HepG2 (cell line): ENCODE measurements at regions not wholly inside any gene's neighbourhood (a gene's known extent, or its start where the extent isn't known, plus 50 kb on each side); places are given as distances from the start of the nearest gene placed in this dataset.

ENCODE experiments used
- ARNTL ChIP-seq: sonication (generic); formaldehyde crosslinking; IDR thresholded peaks from 2 replicates; pipeline ENCODE4 v1.4.0; 2020; ENCODE audit warnings: mild to moderate bottlenecking, missing genetic modification reagents
- ATF4 ChIP-seq, 2 experiments: fragments of 450-650 bp in 1 of 2; sonication (generic) in 1 of 2; formaldehyde crosslinking; IDR thresholded peaks; 2 replicates each; pipeline versions ENCODE4 v1.5.0 to v1.8.0; 2020 to 2022; ENCODE audit warnings: mild to moderate bottlenecking in 1 of 2, missing genetic modification reagents in 1 of 2
- CBX5 ChIP-seq: sonication (generic); formaldehyde crosslinking; IDR thresholded peaks from 2 replicates; pipeline ENCODE4 v1.4.0; 2020; ENCODE audit warnings: missing genetic modification reagents, borderline replicate concordance
- CCDC6 ChIP-seq: sonication (generic); formaldehyde crosslinking; IDR thresholded peaks from 2 replicates; pipeline ENCODE4 v1.8.1; 2022; ENCODE audit warnings: mild to moderate bottlenecking, missing genetic modification reagents, moderate library complexity
- CENPBD1 ChIP-seq: sonication (generic); formaldehyde crosslinking; IDR thresholded peaks from 2 replicates; pipeline ENCODE4 v1.8.0; 2022; ENCODE audit warnings: missing genetic modification reagents, low read depth, mild to moderate bottlenecking, borderline replicate concordance
- CTCF ChIP-seq: sonication (generic); formaldehyde crosslinking; IDR thresholded peaks from 2 replicates; pipeline ENCODE4 v1.5.0; 2020; ENCODE audit warnings: mild to moderate bottlenecking, missing genetic modification reagents, moderate library complexity
- E2F1 ChIP-seq: sonication (generic); formaldehyde crosslinking; IDR thresholded peaks from 2 replicates; pipeline ENCODE4 v1.5.0; 2020; ENCODE audit warnings: missing genetic modification reagents
- EZH2 ChIP-seq: conservative IDR thresholded peaks from 2 replicates; pipeline ENCODE4 v1.6.1; 2012; ENCODE audit warnings: mild to moderate bottlenecking, low read depth, low read length, moderate library complexity
- GABPB1 ChIP-seq: IDR thresholded peaks from 2 replicates; pipeline ENCODE4 v1.6.1; 2016; ENCODE audit warnings: mild to moderate bottlenecking, missing genetic modification reagents, moderate library complexity, missing compliant biosample characterization
- HMG20A ChIP-seq: IDR thresholded peaks from 2 replicates; pipeline ENCODE4 v1.6.1; 2016; ENCODE audit warnings: borderline replicate concordance
- IRF9 ChIP-seq: sonication (generic); formaldehyde crosslinking; IDR thresholded peaks from 2 replicates; pipeline ENCODE4 v1.8.0; 2022; ENCODE audit warnings: missing genetic modification reagents, mild to moderate bottlenecking, borderline replicate concordance
- KLF6 ChIP-seq: IDR thresholded peaks from 2 replicates; pipeline ENCODE4 v1.8.0; 2016; ENCODE audit warnings: missing biosample characterization, missing genetic modification reagents
- MEIS2 ChIP-seq: sonication (generic); formaldehyde crosslinking; IDR thresholded peaks from 2 replicates; pipeline ENCODE4 v1.9.0; 2021; ENCODE audit warnings: mild to moderate bottlenecking, missing genetic modification reagents
- NFYB ChIP-seq: sonication (generic); formaldehyde crosslinking; IDR thresholded peaks from 2 replicates; pipeline ENCODE4 v1.4.0; 2020; ENCODE audit warnings: missing genetic modification reagents
- RCOR2 ChIP-seq: IDR thresholded peaks from 2 replicates; pipeline ENCODE4 v1.6.1; 2016; ENCODE audit warnings: missing biosample characterization, missing genetic modification reagents
- RFX3 ChIP-seq: IDR thresholded peaks from 2 replicates; pipeline ENCODE4 v1.6.1; 2016; ENCODE audit warnings: missing biosample characterization, missing genetic modification reagents
- RNF2 ChIP-seq: fragments of 450-650 bp; conservative IDR thresholded peaks from 2 replicates; pipeline ENCODE4 v1.6.1; 2016; ENCODE audit warnings: low read depth
- RXRA ChIP-seq: sonication (generic); formaldehyde crosslinking; IDR thresholded peaks from 2 replicates; pipeline ENCODE4 v1.5.1; 2020; ENCODE audit warnings: missing genetic modification reagents
- TAF1 ChIP-seq: sonication (generic); formaldehyde crosslinking; IDR thresholded peaks from 2 replicates; pipeline ENCODE4 v1.4.0; 2020; ENCODE audit warnings: missing genetic modification reagents
- TCF12 ChIP-seq, 2 experiments: fragments of 450-650 bp in 1 of 2; sonication (generic) in 1 of 2; formaldehyde crosslinking in 1 of 2; IDR thresholded peaks; 2 replicates each; pipeline versions ENCODE4 v1.6.1 to v1.8.0; 2017 to 2022; ENCODE audit warnings: antibody characterized with exemption in 1 of 2, mild to moderate bottlenecking in 1 of 2, missing genetic modification reagents in 1 of 2, moderate library complexity in 1 of 2
- TEAD3 ChIP-seq: optimal IDR thresholded peaks from 2 replicates; pipeline ENCODE3; 2016; ENCODE audit warnings: borderline replicate concordance
- TOPORS ChIP-seq: sonication (generic); formaldehyde crosslinking; IDR thresholded peaks from 2 replicates; pipeline ENCODE4 v1.8.0; 2023; ENCODE audit warnings: mild to moderate bottlenecking, missing genetic modification reagents
- ZNF3 ChIP-seq: IDR thresholded peaks from 2 replicates; pipeline ENCODE4 v1.7.0; 2017; ENCODE audit warnings: inconsistent platforms
- ZNF331 ChIP-seq: sonication (generic); formaldehyde crosslinking; IDR thresholded peaks from 2 replicates; pipeline ENCODE4 v1.4.0; 2020; ENCODE audit warnings: missing genetic modification reagents
- ZNF713 ChIP-seq: sonication (generic); formaldehyde crosslinking; IDR thresholded peaks from 2 replicates; pipeline ENCODE4 v1.4.0; 2020; ENCODE audit warnings: mild to moderate bottlenecking, missing genetic modification reagents
- ZNF891 ChIP-seq: sonication (generic); formaldehyde crosslinking; IDR thresholded peaks from 2 replicates; pipeline ENCODE4 v1.5.0; 2020; ENCODE audit warnings: mild to moderate bottlenecking, missing genetic modification reagents

GRCh38 chr1:2921970-2922686 is 99.1 kb upstream of the ACTRT2 start (continued):
- TF ChIP-seq TOPORS (CRISPR knock-in tag) (no peak), ATF4 (CRISPR knock-in tag; IDR thresholded peaks at IDR 0.05) (no peak), IRF9 (CRISPR knock-in tag) (no peak), RNF2 (no peak), NFYB (CRISPR knock-in tag) (no peak), CENPBD1 (CRISPR knock-in tag) (no peak), TEAD3 (no peak), MEIS2 (CRISPR knock-in tag) (no peak), CBX5 (no peak), KLF6 (CRISPR knock-in tag) (no peak), EZH2 (peak; percentile 57; the same call in 1 of the 2 replicates), ARNTL (CRISPR knock-in tag) (no peak), TAF1 (CRISPR knock-in tag) (no peak), E2F1 (CRISPR knock-in tag) (no peak), ZNF713 (CRISPR knock-in tag) (no peak), ZNF891 (CRISPR knock-in tag) (no peak), ZNF3 (CRISPR knock-in tag) (no peak), HMG20A (CRISPR knock-in tag) (no peak), RCOR2 (CRISPR knock-in tag) (no peak), ZNF331 (CRISPR knock-in tag) (no peak), RXRA (no peak), GABPB1 (CRISPR knock-in tag) (peak; percentile 50; the same call in 1 of the 2 replicates), CCDC6 (CRISPR knock-in tag) (no peak), TCF12 (IDR thresholded peaks at IDR 0.05) (no peak), TCF12 (CRISPR knock-in tag; IDR thresholded peaks at IDR 0.05) (no peak), RFX3 (CRISPR knock-in tag) (no peak), CTCF (CRISPR knock-in tag) (peak; percentile 74)
